HTERT RPE-1 (cell line): ENCODE measurements at regions not wholly inside any gene's neighbourhood (a gene's known extent, or its start where the extent isn't known, plus 50 kb on each side); places are given as distances from the start of the nearest gene placed in this dataset.
"Not testable (repeated sequence)": the region's sequence is repeated elsewhere in the genome, so short reads cannot be mapped to it uniquely, and the experiment has no call there.

Source experiments
- in situ Hi-C: fragments of 300-500 bp; cut with MboI; formaldehyde crosslinking; loops from 4 replicates; pipeline ENCODE4 v1.14.3; 2020; ENCODE audit warnings: low sequenced_read_pairs

DNA sequence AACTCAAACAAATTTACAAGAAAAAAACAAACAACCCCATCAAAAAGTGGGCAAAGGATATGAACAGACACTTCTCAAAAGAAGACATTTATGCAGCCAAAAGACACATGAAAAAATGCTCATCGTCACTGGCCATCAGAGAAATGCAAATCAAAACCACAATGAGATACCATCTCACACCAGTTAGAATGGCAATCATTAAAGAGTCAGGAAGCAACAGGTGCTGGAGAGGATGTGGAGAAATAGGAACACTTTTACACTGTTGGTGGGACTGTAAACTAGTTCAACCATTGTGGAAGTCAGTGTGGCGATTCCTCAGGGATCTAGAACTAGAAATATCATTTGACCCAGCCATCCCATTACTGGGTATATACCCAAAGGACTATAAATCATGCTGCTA, 228.1 kb upstream of the AKR1E2 start:
- in situ Hi-C loops: not testable (repeated sequence)

DNA sequence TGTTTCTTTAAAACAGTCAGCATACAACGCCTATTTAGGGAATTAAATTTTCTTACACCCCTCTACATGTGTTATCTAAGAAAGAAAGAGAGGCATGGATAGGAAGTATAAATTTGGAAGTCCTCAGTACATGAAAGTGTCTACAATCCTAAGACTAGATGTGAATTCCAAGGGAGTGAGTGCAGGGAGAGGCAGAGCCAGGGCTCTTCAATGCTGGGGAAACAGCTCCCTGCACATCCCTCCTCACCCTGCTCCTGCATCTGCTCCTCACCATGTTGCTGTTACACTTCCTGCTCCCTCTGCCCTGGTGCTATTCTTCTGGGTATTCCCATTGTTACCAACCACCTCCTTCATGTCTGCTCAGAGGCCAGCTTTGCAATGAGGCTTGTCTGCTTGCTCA, 229.1 kb upstream of the AKR1E2 start:
- in situ Hi-C loops: no loop called here

GRCh38 chr10:4595719-4596319, 230.2 kb upstream of the AKR1E2 start:
- in situ Hi-C loops: no loop called here

- in situ Hi-C loops: no loop called here
Observed at GRCh38 chr10:4590807-4591206, 235.2 kb upstream of the AKR1E2 start.

- in situ Hi-C loops: no loop called here
Observed at GRCh38 chr10:4588824-4589223, 237.2 kb upstream of the AKR1E2 start.

- in situ Hi-C loops: no loop called here
Observed at GRCh38 chr10:4587466-4587865, 238.5 kb upstream of the AKR1E2 start.

DNA sequence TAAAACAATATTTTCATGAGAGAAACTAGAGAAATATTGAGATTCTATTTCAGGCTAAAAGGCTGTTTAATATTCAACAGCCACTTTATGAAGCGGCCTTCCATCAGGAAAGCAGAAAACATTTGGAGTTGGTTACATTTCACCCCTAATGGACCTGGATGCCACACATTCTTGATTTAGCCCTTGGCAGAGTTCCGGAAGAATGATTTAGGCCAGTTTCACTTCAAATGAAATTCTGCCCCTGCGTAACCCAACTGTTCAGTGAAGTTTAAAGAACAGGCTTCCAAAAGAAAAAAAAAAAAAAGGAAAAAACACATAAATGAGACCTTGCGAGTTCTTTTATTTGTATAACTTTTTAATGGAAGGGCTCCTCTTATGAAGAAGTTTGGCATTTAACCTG, 239.2 kb upstream of the AKR1E2 start:
- in situ Hi-C loops: no loop called here

DNA sequence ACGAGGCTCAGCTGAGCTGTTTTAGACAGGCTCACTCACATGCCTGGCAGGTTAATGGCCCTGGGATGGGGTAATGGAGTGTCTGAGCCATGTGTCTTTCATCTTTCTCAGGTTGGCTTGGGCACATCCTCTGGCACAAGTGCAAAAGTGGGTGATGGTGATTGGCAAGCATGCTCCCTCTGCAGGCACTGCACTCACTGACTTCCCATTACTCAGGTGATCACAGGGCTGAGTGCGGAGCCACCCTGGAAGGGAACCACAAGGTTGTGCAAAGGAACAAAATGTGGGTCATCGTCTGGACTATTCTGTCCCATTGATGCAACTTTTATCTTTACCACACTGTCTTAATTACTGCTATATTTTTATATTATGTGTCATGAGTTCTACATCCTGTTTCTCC, 244.1 kb upstream of the AKR1E2 start:
- in situ Hi-C loops: no loop called here

GRCh38 chr10:4579844-4580243, 246.2 kb upstream of the AKR1E2 start:
- in situ Hi-C loops: no loop called here

DNA sequence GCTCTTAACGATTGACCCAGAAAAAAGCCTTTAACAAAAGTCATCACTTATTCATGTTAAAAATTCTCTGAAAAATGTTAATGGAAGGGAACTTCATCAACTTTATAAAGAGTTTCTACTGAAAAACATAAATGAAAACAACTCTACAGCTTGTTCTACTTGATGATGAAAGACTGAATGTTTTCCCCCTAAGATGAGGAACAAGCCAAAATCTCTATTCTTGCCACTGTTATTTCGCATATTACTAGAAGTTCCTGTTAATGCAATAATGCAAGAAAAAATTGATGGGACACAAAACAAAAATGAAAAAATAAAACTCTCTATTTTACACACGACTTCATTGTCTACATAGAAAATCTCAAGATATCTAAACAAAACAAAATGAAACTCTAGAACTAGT, 249.8 kb upstream of the AKR1E2 start:
- in situ Hi-C loops: no loop called here

GRCh38 chr10:4569151-4569550, 256.9 kb upstream of the AKR1E2 start:
- in situ Hi-C loops: no loop called here

- in situ Hi-C loops: no loop called here
Observed at GRCh38 chr10:4568731-4569130, 257.3 kb upstream of the AKR1E2 start.

GRCh38 chr10:4568086-4568485, 257.9 kb upstream of the AKR1E2 start:
- in situ Hi-C loops: no loop called here

- in situ Hi-C loops: no loop called here
Observed at GRCh38 chr10:4567637-4568036, 258.4 kb upstream of the AKR1E2 start.

- in situ Hi-C loops: no loop called here
Observed at GRCh38 chr10:4566011-4566410, 260.0 kb upstream of the AKR1E2 start.

DNA sequence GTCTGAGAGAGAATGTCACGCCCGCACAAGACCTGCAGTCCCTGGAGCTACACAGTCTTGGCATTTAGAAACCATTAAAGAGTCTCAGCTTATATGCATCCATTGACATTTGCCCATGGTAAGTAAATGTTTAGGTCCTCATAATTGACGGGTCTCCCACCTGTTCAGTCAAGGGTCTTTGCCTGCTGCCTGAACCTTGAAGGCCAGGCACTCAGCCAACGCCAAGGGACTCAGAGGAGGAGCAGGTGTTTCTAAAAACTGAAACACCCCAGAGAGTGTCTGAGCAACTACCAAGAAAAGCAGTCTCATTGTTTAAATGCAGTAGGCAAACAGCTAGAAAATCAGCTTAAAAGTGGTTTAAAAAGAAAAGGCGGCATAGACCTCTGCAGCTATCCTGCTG, 264.7 kb upstream of the AKR1E2 start:
- in situ Hi-C loops: no loop called here

DNA sequence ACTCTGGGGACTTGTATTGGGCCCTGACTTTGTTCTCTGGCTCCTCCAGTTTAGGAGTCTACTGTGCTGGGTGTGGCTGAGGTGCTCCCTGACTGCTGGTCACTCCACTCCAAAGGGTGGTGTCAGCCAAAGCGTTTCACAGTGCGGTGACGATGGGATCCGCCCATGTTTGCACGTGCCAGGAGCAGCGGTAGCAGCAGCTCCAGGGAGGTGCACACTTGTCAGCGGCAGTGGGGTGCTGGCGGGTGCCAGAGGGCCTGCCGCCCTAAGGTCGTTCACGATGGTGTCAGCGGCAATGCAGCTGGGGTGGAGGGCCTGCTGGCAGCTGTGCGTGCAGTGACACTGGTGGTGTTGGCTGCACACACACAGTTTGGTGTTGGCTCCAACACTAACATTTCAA, 268.5 kb upstream of the AKR1E2 start:
- in situ Hi-C loops: no loop called here

GRCh38 chr10:4556527-4556926, 269.5 kb upstream of the AKR1E2 start:
- in situ Hi-C loops: no loop called here

GRCh38 chr10:4555920-4556319, 270.1 kb upstream of the AKR1E2 start:
- in situ Hi-C loops: no loop called here

DNA sequence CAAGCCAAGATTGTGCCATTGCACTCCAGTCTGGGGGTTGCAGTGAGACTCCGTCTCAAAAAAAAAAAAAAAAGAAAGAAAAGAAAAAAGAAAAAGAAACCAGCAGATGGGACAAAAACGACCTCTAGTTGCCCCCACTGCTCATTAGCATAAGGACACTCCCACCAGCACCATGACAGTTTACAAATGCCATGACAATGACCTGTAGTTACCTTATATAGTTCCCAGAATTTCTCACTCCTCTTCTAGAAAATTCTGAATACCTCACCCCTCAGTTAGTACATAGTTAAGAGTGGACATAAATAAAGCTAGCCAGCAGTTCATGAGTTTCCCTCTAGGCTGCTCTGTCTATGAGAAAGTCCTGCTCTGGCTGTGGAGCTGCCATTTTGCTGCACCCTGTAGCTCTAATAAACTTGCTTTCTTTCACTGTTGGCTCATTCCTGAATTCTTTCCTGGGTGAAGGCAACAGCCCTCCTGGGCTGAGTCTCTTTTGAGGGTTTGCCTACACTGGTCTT, 276.8 kb upstream of the AKR1E2 start:
- in situ Hi-C loops: no loop called here

- in situ Hi-C loops: no loop called here
Observed at GRCh38 chr10:4546931-4547330, 279.1 kb upstream of the AKR1E2 start.

DNA sequence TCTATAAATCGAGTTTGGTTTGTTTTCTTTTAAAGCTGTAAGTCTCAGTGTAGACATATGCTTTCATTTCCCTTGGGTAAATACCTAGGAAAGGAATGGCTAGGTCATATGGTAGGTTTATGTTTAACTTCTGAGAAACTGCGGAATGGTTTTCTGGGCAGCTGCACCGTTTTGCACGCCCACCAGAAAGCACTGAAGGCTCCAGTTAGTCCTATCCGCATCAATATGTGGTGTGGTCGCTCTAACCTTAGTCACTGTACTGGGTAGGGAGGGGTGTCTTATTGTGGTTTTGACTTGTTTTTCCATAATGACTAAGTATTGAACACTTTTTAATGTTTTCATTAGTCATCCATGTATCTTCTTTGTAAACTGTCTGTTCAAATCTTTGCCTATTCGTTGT, 279.5 kb upstream of the AKR1E2 start:
- in situ Hi-C loops: no loop called here

DNA sequence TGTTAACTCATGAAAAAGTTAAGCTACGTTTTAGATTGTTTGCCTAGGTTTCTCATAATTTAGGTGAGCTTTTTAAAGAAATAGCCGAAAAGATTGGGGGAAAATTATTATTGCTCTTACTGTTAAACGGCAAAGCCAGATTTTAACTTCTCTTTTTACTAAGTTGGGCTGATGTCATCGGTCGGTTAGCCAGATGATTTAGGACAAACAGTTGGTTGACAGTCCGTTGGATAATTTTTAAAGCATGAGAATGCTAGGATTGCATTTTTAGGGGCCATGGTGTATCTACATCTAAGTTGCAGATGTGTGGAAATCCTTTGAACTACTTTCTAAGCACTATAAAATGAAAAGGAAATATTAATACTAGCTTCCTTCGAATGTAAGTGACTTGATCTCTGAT, 280.9 kb upstream of the AKR1E2 start:
- in situ Hi-C loops: no loop called here
